Middle frontal gyrus (tissue), 1 donor: ENCODE measurements at regions not wholly inside any gene's neighbourhood (a gene's known extent, or its start where the extent isn't known, plus 50 kb on each side); places are given as distances from the start of the nearest gene placed in this dataset.

Experiments
- DNase-seq: peaks from one replicate; pipeline ENCODE4 v3.0.0-alpha.2; 2015; ENCODE audit warnings: low spot score; ENCODE audit errors: extremely low spot score

- DNase-seq = no peak
These were observed 337.0 kb downstream of the BRD1 start for GRCh38 chr22:49490692-49491091.

DNA sequence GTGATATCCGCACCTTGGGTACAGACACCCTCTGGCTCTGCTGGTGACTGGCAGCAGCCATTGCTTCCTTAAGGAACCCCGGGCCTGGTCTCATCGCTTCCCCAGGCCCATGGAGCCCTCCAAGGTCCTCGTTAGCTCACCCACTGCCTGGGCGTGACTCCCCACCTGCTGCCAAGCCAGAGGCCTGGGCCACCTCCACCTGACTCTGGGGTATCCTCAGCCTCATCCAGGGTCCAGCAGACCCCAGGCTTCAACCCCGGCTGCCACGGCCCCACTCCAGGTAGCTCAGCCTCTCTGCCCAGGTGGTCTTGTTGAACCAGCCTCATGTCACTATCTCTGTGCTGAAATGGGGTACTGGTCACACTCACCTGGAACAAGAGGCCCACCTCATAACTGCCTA, 337.9 kb downstream of the BRD1 start:
- no peak for DNase-seq

- no peak for DNase-seq
These were observed 338.7 kb downstream of the BRD1 start for GRCh38 chr22:49488943-49489342.

DNA sequence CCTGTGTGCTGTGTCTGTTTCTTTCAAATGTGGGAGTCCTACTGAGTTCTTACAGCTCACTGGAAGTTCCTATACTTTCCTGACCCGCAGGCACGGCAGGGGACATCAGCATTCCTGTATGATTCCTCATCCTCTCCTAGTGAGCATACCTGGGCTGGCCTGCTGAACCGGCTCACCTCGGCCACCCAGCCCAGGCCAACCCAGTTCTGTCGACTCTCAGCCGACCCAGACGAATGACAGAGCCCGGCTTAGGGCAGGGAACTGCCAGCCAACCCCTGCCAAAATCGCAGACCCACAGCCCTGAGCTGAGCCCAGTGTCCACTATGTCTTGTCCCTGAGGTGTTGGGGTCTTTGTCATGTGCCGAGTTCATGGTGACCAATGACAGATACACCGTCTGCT, 339.7 kb downstream of the BRD1 start:
- no peak for DNase-seq

- no peak for DNase-seq
These were observed 341.4 kb downstream of the BRD1 start for GRCh38 chr22:49486225-49486624.

- no peak for DNase-seq
These were observed 343.7 kb downstream of the BRD1 start for GRCh38 chr22:49483946-49484345.

DNA sequence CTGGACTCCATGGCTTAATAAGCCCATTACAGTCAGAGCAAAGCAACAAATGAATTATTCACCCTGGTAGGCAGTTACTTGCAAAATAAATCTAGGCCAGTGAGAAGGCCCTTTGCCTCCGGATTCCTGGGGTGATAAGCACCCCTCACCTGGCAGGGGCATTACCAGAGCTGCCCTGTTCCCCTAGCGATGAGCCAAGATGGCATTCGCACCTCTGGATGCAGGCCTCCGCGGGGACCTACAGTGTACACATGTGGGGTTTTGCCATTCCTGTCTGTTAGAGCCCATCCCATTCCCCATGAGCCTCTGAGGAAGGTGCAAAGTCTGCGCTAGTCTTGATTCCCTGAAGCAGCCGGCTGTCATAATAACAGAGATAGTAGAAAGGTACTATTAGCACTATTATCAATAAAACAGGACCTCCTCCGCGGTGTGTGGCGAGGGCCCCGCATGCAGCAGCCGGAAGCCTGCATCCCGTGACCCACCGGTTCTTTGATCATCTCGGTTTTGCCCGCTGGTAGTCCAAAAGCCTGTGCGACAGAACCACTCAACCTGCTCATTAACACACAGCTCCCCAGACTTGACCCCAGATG, 344.3 kb downstream of the BRD1 start:
- DNase-seq = no peak

- DNase-seq = no peak
These were observed 344.9 kb downstream of the BRD1 start for GRCh38 chr22:49482811-49483210.

DNA sequence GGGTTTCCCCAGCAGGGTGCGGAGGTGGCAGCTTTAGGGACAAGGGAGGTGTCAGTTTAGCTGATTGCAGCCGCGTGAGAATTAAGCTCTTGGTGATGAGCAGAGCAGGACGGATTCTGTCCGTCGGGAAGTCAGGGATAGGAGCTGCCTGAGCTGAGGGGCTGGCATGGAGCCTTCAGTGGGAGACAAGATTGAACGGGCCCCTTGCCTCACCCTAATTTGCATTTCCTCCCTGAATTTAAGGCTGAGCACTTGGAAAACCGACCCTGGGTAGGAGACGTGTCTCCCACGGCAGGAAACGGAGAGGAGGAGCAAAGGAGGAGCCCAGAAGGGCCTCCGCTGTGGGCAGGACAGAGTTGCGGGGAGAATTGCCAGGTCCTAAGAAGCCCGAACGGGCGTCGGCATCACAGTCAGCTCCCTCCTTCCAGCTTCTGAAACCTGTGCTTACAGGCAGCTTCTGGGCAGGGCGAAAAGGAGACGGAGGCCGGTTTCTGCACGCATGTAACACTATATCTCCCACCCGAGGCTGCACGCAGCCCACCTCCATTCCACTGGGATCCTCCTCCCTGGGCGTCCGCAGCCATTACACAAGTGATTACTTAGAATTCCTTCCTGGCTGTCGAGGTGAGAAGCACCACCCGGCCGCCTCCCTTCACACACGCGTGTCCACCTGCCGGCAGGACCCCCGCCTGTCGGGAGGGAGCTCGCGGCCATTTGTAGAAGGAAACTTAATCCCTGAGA, 345.8 kb downstream of the BRD1 start:
- no peak for DNase-seq

DNA sequence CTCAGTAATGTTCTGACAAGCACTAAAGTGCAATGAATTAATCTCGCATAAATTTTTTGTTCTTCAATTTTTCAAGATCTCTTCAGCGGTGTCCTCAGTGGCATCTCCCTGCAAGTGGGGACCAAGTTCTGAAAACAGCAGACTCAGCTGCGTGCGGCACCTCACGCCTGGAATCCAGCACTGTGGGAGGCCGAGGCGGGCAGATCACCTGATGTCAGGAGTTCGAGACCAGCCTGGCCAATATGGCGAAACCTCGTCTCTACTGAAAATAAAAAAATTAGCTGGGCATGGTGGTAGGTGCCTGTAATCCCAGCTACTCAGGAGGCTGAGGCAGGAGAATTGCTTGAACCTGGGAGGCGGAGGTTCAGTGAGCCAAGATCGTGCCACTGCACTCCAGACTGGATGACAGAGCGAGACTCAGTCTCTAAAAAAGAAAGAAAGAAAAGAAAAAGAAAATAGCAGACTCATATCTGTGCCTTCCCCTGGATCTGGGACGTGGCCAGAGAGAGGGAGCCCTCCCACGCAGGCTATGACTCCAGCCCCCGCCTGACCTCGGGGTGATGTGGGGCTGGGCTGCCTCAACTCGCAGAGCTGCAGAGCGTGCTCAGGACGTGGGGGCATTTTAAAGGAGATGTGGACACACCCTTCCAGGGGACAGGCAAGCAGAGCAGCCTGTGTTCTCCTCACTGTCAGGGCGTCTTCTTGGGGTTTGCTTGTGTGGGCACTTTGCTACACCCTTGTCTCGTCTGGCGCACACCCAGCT, 346.6 kb downstream of the BRD1 start:
- DNase-seq = no peak

DNA sequence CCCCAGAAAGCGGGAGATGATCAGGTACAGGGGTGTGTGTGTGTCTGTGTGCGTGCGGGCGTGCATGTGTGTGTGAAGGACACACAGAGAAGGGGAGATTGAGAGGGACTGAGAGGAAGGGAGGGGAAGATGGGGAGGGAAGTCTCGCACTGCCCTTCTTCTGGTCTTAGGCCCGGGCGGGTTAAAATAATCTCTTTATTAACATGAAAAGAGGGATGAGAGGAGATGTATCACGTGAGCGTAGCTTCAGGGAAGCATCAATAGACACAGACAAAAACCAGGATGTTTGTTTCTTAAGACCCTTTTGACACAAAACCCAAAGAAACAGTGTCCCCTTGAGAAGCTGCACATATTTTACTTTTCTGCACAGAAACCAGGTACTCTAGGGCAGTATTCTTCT, 347.3 kb downstream of the BRD1 start:
- no peak for DNase-seq

GRCh38 chr22:49479566-49479965, 348.1 kb downstream of the BRD1 start:
- DNase-seq = no peak

- DNase-seq = no peak
These were observed 350.8 kb downstream of the BRD1 start for GRCh38 chr22:49476800-49477400.

GRCh38 chr22:49476176-49476575, 351.5 kb downstream of the BRD1 start:
- no peak for DNase-seq

DNA sequence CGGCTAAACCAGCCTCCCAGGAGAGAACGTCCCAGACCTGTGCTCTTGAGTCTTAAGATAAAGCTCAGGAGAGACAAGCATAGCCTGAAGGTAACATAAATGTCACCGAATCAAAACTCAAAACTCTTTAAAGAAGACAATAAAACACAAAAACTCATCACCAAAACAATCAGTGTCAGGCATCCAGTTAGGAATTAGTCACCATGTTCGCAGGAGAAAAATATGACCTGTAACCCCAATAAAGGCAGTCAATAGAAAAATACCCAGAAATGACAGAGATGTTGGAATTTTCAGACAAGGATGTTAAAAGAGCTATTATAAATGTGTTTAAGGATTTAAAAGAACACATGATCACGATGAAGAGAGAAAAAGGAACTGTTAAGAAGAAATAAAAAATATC, 352.4 kb downstream of the BRD1 start:
- DNase-seq = no peak

DNA sequence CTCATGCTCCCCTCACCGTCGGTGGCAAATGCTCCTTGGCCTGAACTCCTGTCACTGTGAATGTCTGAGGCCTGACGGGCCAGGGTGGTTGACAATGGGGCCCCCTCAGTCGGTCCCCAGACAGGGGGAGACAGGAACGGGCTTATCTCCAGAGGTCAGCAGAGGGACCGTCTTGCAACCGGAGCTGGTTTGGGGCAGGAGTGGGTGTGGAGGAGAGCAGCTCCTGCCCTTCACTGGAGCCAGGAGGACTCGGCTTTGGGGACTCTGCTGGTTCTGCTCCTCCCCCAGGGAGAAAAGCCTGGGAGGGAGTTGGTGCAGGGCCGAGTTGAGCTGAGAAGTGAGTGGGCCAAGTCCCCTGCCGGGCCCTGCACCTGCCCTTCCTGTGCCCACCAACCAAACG, 354.4 kb downstream of the BRD1 start:
- no peak for DNase-seq

DNA sequence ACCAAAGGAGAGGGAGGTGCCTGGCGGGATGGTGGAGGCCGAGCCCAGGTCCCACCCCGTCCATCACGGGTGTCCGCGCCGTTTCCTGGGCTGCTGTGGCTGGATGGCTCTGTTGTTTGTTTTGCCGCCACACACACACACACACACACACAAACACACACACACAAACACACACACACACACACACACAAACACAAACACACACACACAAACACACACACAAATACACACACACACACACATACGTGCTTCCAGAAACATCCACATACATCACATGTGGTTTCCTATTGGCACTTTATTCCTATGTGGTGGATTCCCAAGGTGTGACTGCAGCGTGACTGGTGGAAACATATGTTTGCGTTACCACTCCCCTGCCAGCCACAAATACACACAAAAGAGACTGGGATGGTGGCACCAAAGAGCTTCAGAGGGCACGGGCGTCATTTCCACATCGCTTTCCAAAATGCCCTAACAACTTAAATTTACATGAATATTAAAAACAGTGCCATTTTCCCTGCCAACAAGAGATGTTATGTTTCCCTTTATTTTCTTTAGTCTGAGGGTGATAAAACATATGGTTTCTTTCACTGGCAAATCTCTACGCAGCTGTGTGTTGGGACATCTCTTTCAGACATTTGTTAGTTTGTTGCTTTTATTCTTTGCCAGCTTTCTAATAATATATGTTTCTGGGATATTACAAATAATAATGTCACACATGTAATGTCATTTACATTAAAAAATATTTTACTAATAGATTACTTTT, 356.8 kb downstream of the BRD1 start:
- DNase-seq = no peak

DNA sequence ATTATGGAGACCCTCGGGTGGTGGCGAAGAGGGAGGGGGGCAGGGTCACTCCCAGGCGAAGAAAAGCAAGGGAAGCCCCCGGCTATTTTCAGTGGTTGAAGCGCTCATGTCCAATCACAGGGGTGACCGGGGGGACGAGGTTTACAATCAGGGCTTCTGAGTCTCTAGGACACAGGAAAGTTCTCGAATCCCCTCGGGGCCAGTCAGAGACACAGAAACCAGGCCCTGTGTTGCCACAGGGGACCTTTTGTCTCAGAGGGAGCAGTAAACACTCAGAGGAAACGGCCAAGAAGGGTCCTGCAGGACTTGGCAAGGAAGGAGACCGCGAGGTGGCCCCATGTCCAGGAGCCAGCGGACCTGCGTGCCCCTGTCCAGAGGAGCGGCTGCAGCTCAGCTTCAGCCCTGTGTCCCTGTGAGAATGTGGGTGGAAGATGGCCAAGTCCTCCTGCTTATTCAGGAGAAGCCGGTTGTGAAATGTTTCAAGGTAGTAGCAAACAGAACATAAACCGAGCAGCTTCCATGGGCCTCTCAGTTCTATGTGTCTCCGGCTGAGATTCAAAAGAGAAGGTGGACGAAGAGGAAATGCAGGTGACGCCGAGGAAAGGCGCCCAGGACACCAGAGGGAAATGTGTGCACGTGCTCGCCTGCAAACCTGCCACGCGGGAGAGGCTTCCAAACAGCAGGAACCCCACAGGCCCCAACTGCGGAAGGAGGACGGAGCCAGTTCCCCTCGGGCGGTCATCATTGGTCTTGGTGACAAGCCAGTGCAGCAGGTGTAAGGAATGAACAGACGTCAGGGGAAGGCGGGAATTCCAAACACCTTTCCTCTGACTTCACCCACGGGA, 357.6 kb downstream of the BRD1 start:
- no peak for DNase-seq

DNA sequence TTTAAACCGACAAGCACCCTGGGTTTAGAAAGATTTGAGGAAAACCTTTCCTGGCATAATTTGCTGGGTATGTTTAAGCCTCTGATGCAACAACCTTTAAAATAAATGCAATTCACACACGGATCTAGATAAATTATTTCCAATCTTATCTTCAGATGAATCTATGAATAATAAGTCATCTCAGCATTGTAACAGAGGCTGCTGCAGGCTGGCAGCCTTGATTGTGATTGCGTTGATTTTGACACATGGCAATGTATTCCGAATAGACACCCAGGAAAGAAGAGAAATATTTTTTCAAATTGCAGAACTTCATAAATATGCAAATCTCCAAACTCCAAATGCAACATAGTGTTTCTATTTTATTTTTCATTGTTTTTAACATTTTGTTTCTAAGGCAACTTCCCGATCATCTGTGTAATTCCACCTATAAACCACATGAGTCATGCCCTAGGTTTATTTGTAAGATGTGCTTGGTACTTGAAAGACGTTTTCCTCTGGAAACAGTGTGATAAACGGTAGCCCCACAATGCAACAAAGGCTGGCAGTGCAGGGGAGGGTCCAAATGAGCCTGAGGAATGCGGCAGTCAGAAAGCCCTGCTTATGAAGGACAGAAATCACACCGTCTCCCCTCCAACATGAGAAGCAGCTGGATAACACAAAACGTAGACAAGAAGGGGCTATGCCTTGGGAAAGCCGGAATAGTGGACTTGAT, 359.0 kb downstream of the BRD1 start:
- no peak for DNase-seq
